ENCODE measurements at regions not wholly inside any gene's neighbourhood (a gene's known extent, or its start where the extent isn't known, plus 50 kb on each side); places are given as distances from the start of the nearest gene placed in this dataset.

GRCh38 chr12:30187426-30187825 lies 403.7 kb upstream of the TMTC1 start:
- TF ChIP-seq RFX5 (IDR thresholded peaks at IDR 0.05) (no peak), CTCF (IDR thresholded peaks at IDR 0.05) (no peak), JUNB (IDR thresholded peaks at IDR 0.05) (no peak), RAD21 (conservative IDR thresholded peaks at IDR 0.05 in 1 of 2, IDR thresholded peaks at IDR 0.05 in 1 of 2) (no peak), POLR2A (IDR thresholded peaks at IDR 0.05; ENCODE audit: low read length) (no peak), EP300 (IDR thresholded peaks at IDR 0.05) (no peak), ELK1 (IDR thresholded peaks at IDR 0.05; ENCODE audit: low read depth, low read length) (no peak), CEBPB (IDR thresholded peaks at IDR 0.05) (no peak), RCOR1 (IDR thresholded peaks at IDR 0.05; ENCODE audit: low read depth, low read length) (no peak), POLR2AphosphoS2 (conservative IDR thresholded peaks at IDR 0.05; ENCODE audit: low read length) (no peak), MYC (IDR thresholded peaks at IDR 0.05; ENCODE audit: borderline replicate concordance, low read length) (no peak)

All from A549 (cell line).